ENCODE measurements at regions not wholly inside any gene's neighbourhood (a gene's known extent, or its start where the extent isn't known, plus 50 kb on each side); places are given as distances from the start of the nearest gene placed in this dataset.

- Histone ChIP-seq H2AFZ (ENCODE audit: low read depth, low read length) (no peak overlapping the region), H3K4me3 (ENCODE audit: low read length) (no peak overlapping the region), H3K36me3 (ENCODE audit: insufficient read depth, low read length) (no peaks in the 10 kb centered on the region), H3K4me1 (ENCODE audit: insufficient read depth, low read length) (no peaks in the 10 kb centered on the region), H3K27me3 (ENCODE audit: insufficient read depth, low read length) (no peaks in the 10 kb centered on the region), H3K9me3 (ENCODE audit: low read length) (no peaks in the 10 kb centered on the region)
These were observed 191.9 kb upstream of the VEPH1 start for GRCh38 chr3:157695103-157695502.

- Histone ChIP-seq H3K9me3 (ENCODE audit: low read length) (no peaks in the 10 kb centered on the region), H2AFZ (ENCODE audit: low read depth, low read length) (no peak overlapping the region), H3K4me1 (ENCODE audit: insufficient read depth, low read length) (no peaks in the 10 kb centered on the region), H3K27me3 (ENCODE audit: insufficient read depth, low read length) (no peaks in the 10 kb centered on the region), H3K4me3 (ENCODE audit: low read length) (no peak overlapping the region), H3K36me3 (ENCODE audit: insufficient read depth, low read length) (no peaks in the 10 kb centered on the region)
These were observed 190.5 kb upstream of the VEPH1 start for GRCh38 chr3:157693762-157694161.

- no peaks in the 10 kb centered on the region for H3K9me3 ChIP-seq (ENCODE audit: low read length)
- no peaks in the 10 kb centered on the region for H3K27me3 ChIP-seq (ENCODE audit: insufficient read depth, low read length)
- no peak overlapping the region for H3K4me3 ChIP-seq (ENCODE audit: low read length)
- H2AFZ ChIP-seq (ENCODE audit: low read depth, low read length), result no peak overlapping the region
- H3K4me1 ChIP-seq (ENCODE audit: insufficient read depth, low read length), result no peaks in the 10 kb centered on the region
- H3K36me3 ChIP-seq (ENCODE audit: insufficient read depth, low read length), result no peaks in the 10 kb centered on the region
These were observed 189.3 kb upstream of the VEPH1 start for GRCh38 chr3:157692468-157692867.

- Histone ChIP-seq H3K27me3 (ENCODE audit: insufficient read depth, low read length) (no peaks in the 10 kb centered on the region), H3K4me1 (ENCODE audit: insufficient read depth, low read length) (peaks cover 8% of the 10 kb centered on the region)
These were observed 180.5 kb upstream of the VEPH1 start for GRCh38 chr3:157683668-157684067.

GRCh38 chr3:157672061-157672460 is 168.8 kb upstream of the VEPH1 start:
- no peak overlapping the region for H2AFZ ChIP-seq (ENCODE audit: low read depth, low read length)
- no peaks in the 10 kb centered on the region for H3K9me3 ChIP-seq (ENCODE audit: low read length)
- peaks cover 1% of the 10 kb centered on the region for H3K4me1 ChIP-seq (ENCODE audit: insufficient read depth, low read length)
- H3K36me3 ChIP-seq (ENCODE audit: insufficient read depth, low read length), result no peaks in the 10 kb centered on the region
- H3K4me3 ChIP-seq (ENCODE audit: low read length), result no peak overlapping the region
- no peaks in the 10 kb centered on the region for H3K27me3 ChIP-seq (ENCODE audit: insufficient read depth, low read length)

More at GRCh38 chr3:157683668-157684067, 180.5 kb upstream of the VEPH1 start:
- Histone ChIP-seq H2AFZ (ENCODE audit: low read depth, low read length) (no peak overlapping the region), H3K9me3 (ENCODE audit: low read length) (peaks cover 2% of the 10 kb centered on the region), H3K36me3 (ENCODE audit: insufficient read depth, low read length) (no peaks in the 10 kb centered on the region), H3K4me3 (ENCODE audit: low read length) (no peak overlapping the region)

- no peaks in the 10 kb centered on the region for H3K9me3 ChIP-seq (ENCODE audit: low read length)
- no peaks in the 10 kb centered on the region for H3K27me3 ChIP-seq (ENCODE audit: insufficient read depth, low read length)
- H3K36me3 ChIP-seq (ENCODE audit: insufficient read depth, low read length), result no peaks in the 10 kb centered on the region
- H2AFZ ChIP-seq (ENCODE audit: low read depth, low read length), result no peak overlapping the region
- peaks cover 1% of the 10 kb centered on the region for H3K4me1 ChIP-seq (ENCODE audit: insufficient read depth, low read length)
- no peak overlapping the region for H3K4me3 ChIP-seq (ENCODE audit: low read length)
These were observed 168.4 kb upstream of the VEPH1 start for GRCh38 chr3:157671656-157672055.

- H3K4me3 ChIP-seq (ENCODE audit: low read length), result no peak overlapping the region
- H3K27me3 ChIP-seq (ENCODE audit: insufficient read depth, low read length), result no peaks in the 10 kb centered on the region
- peaks cover 1% of the 10 kb centered on the region for H3K4me1 ChIP-seq (ENCODE audit: insufficient read depth, low read length)
- no peaks in the 10 kb centered on the region for H3K36me3 ChIP-seq (ENCODE audit: insufficient read depth, low read length)
- no peak overlapping the region for H2AFZ ChIP-seq (ENCODE audit: low read depth, low read length)
- no peaks in the 10 kb centered on the region for H3K9me3 ChIP-seq (ENCODE audit: low read length)
These were observed 166.2 kb upstream of the VEPH1 start for GRCh38 chr3:157669416-157669815.

GRCh38 chr3:157667493-157667892 is 164.3 kb upstream of the VEPH1 start:
- no peak overlapping the region for H2AFZ ChIP-seq (ENCODE audit: low read depth, low read length)
- H3K27me3 ChIP-seq (ENCODE audit: insufficient read depth, low read length), result no peaks in the 10 kb centered on the region
- no peaks in the 10 kb centered on the region for H3K9me3 ChIP-seq (ENCODE audit: low read length)
- H3K4me3 ChIP-seq (ENCODE audit: low read length), result no peak overlapping the region
- H3K4me1 ChIP-seq (ENCODE audit: insufficient read depth, low read length), result peaks cover 1% of the 10 kb centered on the region
- no peaks in the 10 kb centered on the region for H3K36me3 ChIP-seq (ENCODE audit: insufficient read depth, low read length)

GRCh38 chr3:157662171-157662570 is 159.0 kb upstream of the VEPH1 start:
- H3K36me3 ChIP-seq (ENCODE audit: insufficient read depth, low read length), result no peaks in the 10 kb centered on the region
- no peak overlapping the region for H2AFZ ChIP-seq (ENCODE audit: low read depth, low read length)
- no peaks in the 10 kb centered on the region for H3K27me3 ChIP-seq (ENCODE audit: insufficient read depth, low read length)
- H3K4me3 ChIP-seq (ENCODE audit: low read length), result no peak overlapping the region
- H3K9me3 ChIP-seq (ENCODE audit: low read length), result no peaks in the 10 kb centered on the region
- peaks cover 5% of the 10 kb centered on the region for H3K4me1 ChIP-seq (ENCODE audit: insufficient read depth, low read length)

GRCh38 chr3:157660847-157661246 is 157.6 kb upstream of the VEPH1 start:
- Histone ChIP-seq H3K36me3 (ENCODE audit: insufficient read depth, low read length) (no peaks in the 10 kb centered on the region), H3K9me3 (ENCODE audit: low read length) (no peaks in the 10 kb centered on the region), H3K27me3 (ENCODE audit: insufficient read depth, low read length) (no peaks in the 10 kb centered on the region), H3K4me1 (ENCODE audit: insufficient read depth, low read length) (peaks cover 4% of the 10 kb centered on the region), H3K4me3 (ENCODE audit: low read length) (no peak overlapping the region), H2AFZ (ENCODE audit: low read depth, low read length) (no peak overlapping the region)

- Histone ChIP-seq H3K9me3 (ENCODE audit: low read length) (no peaks in the 10 kb centered on the region), H3K4me1 (ENCODE audit: insufficient read depth, low read length) (no peaks in the 10 kb centered on the region), H3K36me3 (ENCODE audit: insufficient read depth, low read length) (no peaks in the 10 kb centered on the region), H3K4me3 (ENCODE audit: low read length) (no peak overlapping the region), H3K27me3 (ENCODE audit: insufficient read depth, low read length) (no peaks in the 10 kb centered on the region), H2AFZ (ENCODE audit: low read depth, low read length) (no peak overlapping the region)
These were observed 149.2 kb upstream of the VEPH1 start for GRCh38 chr3:157652366-157652765.

GRCh38 chr3:157650699-157651098 is 147.5 kb upstream of the VEPH1 start:
- H3K4me3 ChIP-seq (ENCODE audit: low read length), result no peak overlapping the region
- H2AFZ ChIP-seq (ENCODE audit: low read depth, low read length), result no peak overlapping the region

GRCh38 chr3:157650172-157650571 is 147.0 kb upstream of the VEPH1 start:
- Histone ChIP-seq H3K4me1 (ENCODE audit: insufficient read depth, low read length) (no peaks in the 10 kb centered on the region), H2AFZ (ENCODE audit: low read depth, low read length) (no peak overlapping the region), H3K4me3 (ENCODE audit: low read length) (no peak overlapping the region), H3K27me3 (ENCODE audit: insufficient read depth, low read length) (no peaks in the 10 kb centered on the region), H3K9me3 (ENCODE audit: low read length) (no peaks in the 10 kb centered on the region), H3K36me3 (ENCODE audit: insufficient read depth, low read length) (no peaks in the 10 kb centered on the region)

More at GRCh38 chr3:157650699-157651098, 147.5 kb upstream of the VEPH1 start:
- Histone ChIP-seq H3K36me3 (ENCODE audit: insufficient read depth, low read length) (no peaks in the 10 kb centered on the region), H3K9me3 (ENCODE audit: low read length) (no peaks in the 10 kb centered on the region), H3K4me1 (ENCODE audit: insufficient read depth, low read length) (no peaks in the 10 kb centered on the region), H3K27me3 (ENCODE audit: insufficient read depth, low read length) (no peaks in the 10 kb centered on the region)

- Histone ChIP-seq H3K27me3 (ENCODE audit: insufficient read depth, low read length) (no peaks in the 10 kb centered on the region), H3K36me3 (ENCODE audit: insufficient read depth, low read length) (no peaks in the 10 kb centered on the region), H3K9me3 (ENCODE audit: low read length) (no peaks in the 10 kb centered on the region), H2AFZ (ENCODE audit: low read depth, low read length) (no peak overlapping the region), H3K4me3 (ENCODE audit: low read length) (no peak overlapping the region), H3K4me1 (ENCODE audit: insufficient read depth, low read length) (no peaks in the 10 kb centered on the region)
These were observed 146.3 kb upstream of the VEPH1 start for GRCh38 chr3:157649511-157649910.
